BLaER1 (cell line): ENCODE measurements at regions not wholly inside any gene's neighbourhood (a gene's known extent, or its start where the extent isn't known, plus 50 kb on each side); places are given as distances from the start of the nearest gene placed in this dataset.
A peak's percentile ranks its signal among the peaks of the same experiment; 100 is the strongest.
"Not testable (repeated sequence)": the region's sequence is repeated elsewhere in the genome, so short reads cannot be mapped to it uniquely, and the experiment has no call there.

Experiments used
- H3K27ac ChIP-seq: shearing (Covaris generic); formaldehyde crosslinking; 2 replicates; pipeline ENCODE4 v1.8.1; 2022
- H3K27me3 ChIP-seq: shearing (Covaris generic); formaldehyde crosslinking; 2 replicates; pipeline ENCODE4 v1.8.1; 2022
- H3K36me3 ChIP-seq: shearing (Covaris generic); formaldehyde crosslinking; 2 replicates; pipeline ENCODE4 v1.8.1; 2022
- H3K4me1 ChIP-seq: shearing (Covaris generic); formaldehyde crosslinking; 2 replicates; pipeline ENCODE4 v1.8.1; 2022
- H3K4me2 ChIP-seq: shearing (Covaris generic); formaldehyde crosslinking; 2 replicates; pipeline ENCODE4 v1.8.1; 2022
- H3K4me3 ChIP-seq: shearing (Covaris generic); formaldehyde crosslinking; 2 replicates; pipeline ENCODE4 v1.8.1; 2022
- H3K9ac ChIP-seq: shearing (Covaris generic); formaldehyde crosslinking; 2 replicates; pipeline ENCODE4 v1.8.1; 2022
- H3K9me3 ChIP-seq: shearing (Covaris generic); formaldehyde crosslinking; 2 replicates; pipeline ENCODE4 v1.8.1; 2022
- H4K20me1 ChIP-seq: shearing (Covaris generic); formaldehyde crosslinking; 2 replicates; pipeline ENCODE4 v1.8.1; 2022
- Cebpa-rat ChIP-seq: shearing (Covaris generic); IDR thresholded peaks from 2 replicates; pipeline ENCODE4 v1.8.1; 2022

DNA sequence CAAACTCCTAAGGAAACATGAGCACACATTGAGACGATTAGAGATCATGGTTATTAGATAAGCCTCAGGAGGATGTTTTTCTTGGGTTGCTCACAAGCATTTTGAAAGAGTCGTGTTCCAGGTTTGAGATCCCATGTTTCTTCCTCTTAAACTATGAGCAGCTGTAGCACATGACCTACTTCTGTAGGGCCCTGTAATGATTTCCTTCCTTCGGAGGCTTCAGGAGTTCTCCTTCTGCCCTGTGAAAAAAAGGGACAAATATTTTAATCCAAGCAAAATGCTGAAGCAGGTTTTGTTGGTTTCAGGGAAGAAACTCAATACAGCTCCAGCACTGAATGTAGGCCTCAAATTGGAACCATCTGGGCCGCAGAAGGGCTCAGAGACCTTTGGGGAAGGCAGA is 82.6 kb downstream of the POU3F3 start:
- Histone ChIP-seq H3K27me3 (no peaks in the 10 kb centered on the region), H3K4me3 (no peak overlapping the region), H3K9me3 (no peaks in the 10 kb centered on the region), H3K36me3 (no peaks in the 10 kb centered on the region), H3K4me2 (peak overlapping the region; percentile 85), H3K4me1 (peaks cover 50% of the 10 kb centered on the region), H3K27ac (no peak overlapping the region), H4K20me1 (no peaks in the 10 kb centered on the region), H3K9ac (no peak overlapping the region)
- no peak for TF ChIP-seq Cebpa-rat

DNA sequence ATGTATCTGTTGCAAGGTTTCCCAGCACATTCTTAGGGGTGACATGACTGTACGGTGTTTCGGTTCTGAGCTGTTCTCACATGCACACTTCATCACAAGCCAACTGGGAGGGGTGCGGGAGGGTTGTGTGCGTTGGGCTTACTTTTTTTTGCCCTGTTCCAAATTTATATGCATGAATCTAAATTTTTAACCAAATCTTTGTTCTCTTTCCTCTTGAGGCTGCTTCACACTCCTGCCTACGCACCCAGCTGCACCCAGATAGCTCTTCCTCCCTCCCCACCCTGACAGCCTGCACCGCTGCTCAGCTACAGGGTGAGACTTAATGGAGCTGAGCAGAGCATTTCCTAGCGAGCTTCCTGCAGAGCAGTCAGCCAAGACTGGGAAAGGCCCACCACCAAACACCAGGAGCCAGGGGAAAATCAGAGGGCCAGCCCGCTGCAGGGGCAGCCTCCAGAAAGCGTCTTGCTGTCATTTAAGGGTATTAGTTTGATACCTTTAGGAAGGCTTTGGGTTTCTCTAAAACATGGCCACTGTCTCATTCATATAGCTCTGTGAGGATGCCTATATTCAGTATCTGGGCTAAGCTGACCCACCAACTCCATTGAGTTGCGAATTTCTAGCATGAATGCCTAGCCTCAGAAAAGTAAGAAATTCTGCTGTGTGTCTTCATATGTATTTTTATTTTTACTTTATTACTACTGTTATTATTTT is 84.5 kb downstream of the POU3F3 start:
- H3K27me3 ChIP-seq: no peaks in the 10 kb centered on the region
- no peaks in the 10 kb centered on the region for H3K36me3 ChIP-seq
- no peak overlapping the region for H3K4me3 ChIP-seq
- peak overlapping the region; percentile 85 for H3K4me2 ChIP-seq
- no peaks in the 10 kb centered on the region for H3K9me3 ChIP-seq
- peaks cover 50% of the 10 kb centered on the region for H3K4me1 ChIP-seq
- no peak for TF ChIP-seq Cebpa-rat
- no peak overlapping the region for H3K9ac ChIP-seq
- no peaks in the 10 kb centered on the region for H4K20me1 ChIP-seq
- no peak overlapping the region for H3K27ac ChIP-seq

DNA sequence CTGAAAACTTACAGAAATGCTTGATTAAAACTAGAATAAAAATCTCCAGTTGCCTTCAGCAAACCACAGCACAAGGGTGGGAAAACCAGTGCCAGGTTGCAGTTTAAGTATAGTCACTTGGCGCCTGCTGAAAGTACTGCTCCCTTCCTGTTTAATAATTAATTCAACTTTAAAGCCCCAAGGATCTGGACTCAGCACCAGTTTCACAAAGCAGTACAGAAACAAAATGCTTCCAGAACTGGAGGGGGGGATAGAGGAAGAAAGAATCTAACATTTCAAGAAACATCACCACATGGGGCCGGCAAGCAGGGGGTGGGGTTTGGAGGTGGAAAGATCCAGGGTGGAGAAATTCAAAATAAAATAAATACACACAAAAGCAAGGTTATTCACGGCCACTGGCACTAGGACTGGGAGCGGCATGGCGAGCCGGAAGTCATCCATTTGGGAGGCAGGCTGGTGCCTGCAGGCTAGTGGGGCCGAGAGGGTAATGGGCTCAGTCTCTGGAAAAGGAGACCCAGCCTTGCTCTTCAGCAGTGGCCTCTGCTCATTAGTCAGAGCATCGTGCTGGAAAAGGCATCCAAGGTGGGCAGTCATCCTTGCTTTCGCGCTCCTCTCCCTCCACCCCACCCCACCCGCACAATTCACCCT is 85.8 kb downstream of the POU3F3 start:
- Histone ChIP-seq H4K20me1 (no peaks in the 10 kb centered on the region), H3K4me2 (peak overlapping the region; percentile 85), H3K4me3 (no peak overlapping the region), H3K36me3 (no peaks in the 10 kb centered on the region), H3K9ac (no peak overlapping the region), H3K27me3 (no peaks in the 10 kb centered on the region), H3K9me3 (no peaks in the 10 kb centered on the region), H3K27ac (no peak overlapping the region), H3K4me1 (peaks cover 50% of the 10 kb centered on the region)
- TF ChIP-seq Cebpa-rat: no peak

DNA sequence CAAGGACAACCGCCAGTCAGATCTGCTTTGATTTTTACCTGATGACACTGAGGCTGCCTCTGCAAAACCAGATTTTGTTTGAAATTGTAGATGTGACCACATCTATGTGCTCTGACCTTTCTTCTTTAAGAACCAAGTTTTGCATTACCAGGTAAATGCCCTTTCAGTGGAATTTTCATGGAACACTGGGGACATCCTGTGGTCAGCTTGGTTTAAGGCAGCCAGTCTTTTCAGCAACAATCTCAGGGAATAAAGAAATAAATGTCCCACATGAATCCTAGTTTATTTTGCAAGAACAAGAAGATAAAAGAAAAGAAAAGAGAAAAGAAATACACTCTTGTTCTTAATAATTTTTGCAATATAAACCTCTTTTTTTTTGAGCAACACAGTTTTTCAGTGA is 90.6 kb downstream of the POU3F3 start:
- TF ChIP-seq Cebpa-rat: no peak

DNA sequence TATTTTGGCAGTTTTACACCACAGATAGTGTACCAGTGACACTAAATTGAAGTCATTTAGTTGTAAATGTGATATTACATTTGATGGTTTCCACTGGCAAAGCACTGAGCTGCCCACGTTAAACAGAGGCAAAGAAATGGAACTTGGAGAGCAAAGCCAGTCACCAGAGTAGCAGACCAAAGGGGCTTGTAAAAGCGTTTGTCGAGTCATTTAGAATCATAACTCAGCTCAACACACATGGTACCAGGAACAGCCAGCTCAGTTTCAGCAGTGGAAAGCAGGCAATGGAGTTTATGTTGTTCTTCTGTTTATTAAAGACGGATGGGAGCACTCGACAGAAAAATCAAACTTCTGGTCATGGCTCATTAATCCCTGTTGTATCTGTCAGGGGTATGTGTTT is 91.2 kb downstream of the POU3F3 start:
- no peak overlapping the region for H3K4me3 ChIP-seq
- H3K9ac ChIP-seq: no peak overlapping the region
- no peaks in the 10 kb centered on the region for H3K36me3 ChIP-seq
- H4K20me1 ChIP-seq: no peaks in the 10 kb centered on the region
- no peaks in the 10 kb centered on the region for H3K9me3 ChIP-seq
- H3K4me2 ChIP-seq: no peak overlapping the region
- no peak for TF ChIP-seq Cebpa-rat
- no peak overlapping the region for H3K27ac ChIP-seq
- H3K4me1 ChIP-seq: peaks cover 11% of the 10 kb centered on the region
- H3K27me3 ChIP-seq: no peaks in the 10 kb centered on the region

More for the DNA sequence above, 90.6 kb downstream of the POU3F3 start:
- peaks cover 18% of the 10 kb centered on the region for H3K4me1 ChIP-seq
- H3K9ac ChIP-seq: no peak overlapping the region
- H3K27me3 ChIP-seq: no peaks in the 10 kb centered on the region
- no peak overlapping the region for H3K27ac ChIP-seq
- no peak overlapping the region for H3K4me2 ChIP-seq
- H3K36me3 ChIP-seq: no peaks in the 10 kb centered on the region
- no peaks in the 10 kb centered on the region for H3K9me3 ChIP-seq
- H4K20me1 ChIP-seq: no peaks in the 10 kb centered on the region
- H3K4me3 ChIP-seq: no peak overlapping the region

DNA sequence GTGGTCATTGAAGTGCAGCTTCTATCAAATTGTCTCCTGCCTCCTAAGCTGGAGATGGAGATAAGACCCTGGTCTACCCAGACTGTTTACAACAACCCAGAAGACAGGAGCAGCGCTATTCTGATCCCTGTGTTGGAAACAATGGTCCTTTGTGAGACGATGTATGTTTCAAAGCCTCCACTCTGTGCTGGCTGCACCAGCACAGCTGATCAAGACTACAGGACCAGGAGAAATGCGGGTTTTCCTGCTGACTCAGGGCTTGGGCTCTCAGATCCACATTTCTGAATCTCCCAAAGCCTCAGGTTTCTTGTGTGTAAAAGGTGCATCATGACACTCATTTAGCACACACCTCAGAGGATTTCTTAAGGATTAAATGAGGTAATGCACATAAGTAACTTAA is 92.0 kb downstream of the POU3F3 start:
- no peak overlapping the region for H3K9ac ChIP-seq
- no peak overlapping the region for H3K4me3 ChIP-seq
- no peak overlapping the region for H3K4me2 ChIP-seq
- H4K20me1 ChIP-seq: no peaks in the 10 kb centered on the region
- H3K9me3 ChIP-seq: no peaks in the 10 kb centered on the region
- H3K27me3 ChIP-seq: no peaks in the 10 kb centered on the region
- H3K36me3 ChIP-seq: no peaks in the 10 kb centered on the region
- peaks cover 5% of the 10 kb centered on the region; the same call in 1 of the 2 replicates for H3K4me1 ChIP-seq
- no peak overlapping the region for H3K27ac ChIP-seq
- TF ChIP-seq Cebpa-rat: no peak

DNA sequence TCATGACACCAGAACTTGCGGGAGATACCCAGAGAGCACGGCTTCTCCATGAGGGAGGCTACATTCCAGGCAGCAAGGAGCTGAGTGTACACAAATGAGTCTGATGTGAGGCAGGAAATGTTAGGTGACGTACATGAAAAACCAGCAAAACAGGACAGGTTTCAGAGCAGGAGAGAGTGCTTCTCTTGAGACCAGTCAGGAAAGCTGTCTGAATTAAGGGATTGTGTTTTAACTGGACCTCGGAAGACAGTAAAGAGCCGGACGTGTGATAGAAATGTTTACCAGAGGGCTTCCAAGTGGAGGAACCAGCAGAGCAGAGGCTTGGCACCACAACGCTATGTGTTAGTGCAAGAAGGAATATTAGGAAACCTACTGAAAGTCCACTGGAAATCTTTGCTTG is 90.4 kb upstream of the MRPS9 start:
- H3K27me3 ChIP-seq, H3K36me3 ChIP-seq, H3K4me3 ChIP-seq, H3K9me3 ChIP-seq, H4K20me1 ChIP-seq, H3K4me2 ChIP-seq, H3K9ac ChIP-seq, H3K4me1 ChIP-seq, H3K27ac ChIP-seq: not testable (repeated sequence)

DNA sequence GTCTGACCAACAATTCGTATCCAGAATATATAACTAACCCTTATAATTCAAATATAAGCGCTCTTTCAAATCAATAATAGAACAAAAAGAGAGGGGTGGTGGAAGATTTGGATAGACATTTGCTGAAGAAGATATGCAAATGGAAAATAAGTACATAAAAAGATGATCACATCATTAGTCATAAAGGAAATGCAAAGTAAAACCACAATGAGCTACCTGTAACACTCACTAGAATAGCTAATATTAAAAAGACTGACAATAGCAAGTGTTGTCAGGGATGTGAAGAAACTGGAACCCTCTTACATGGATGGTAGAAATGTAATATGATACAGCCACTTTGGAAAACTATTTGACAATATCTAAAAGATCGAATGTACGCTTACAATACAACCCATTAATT is 84.9 kb upstream of the MRPS9 start:
- Histone ChIP-seq H4K20me1 (no peaks in the 10 kb centered on the region), H3K36me3 (no peaks in the 10 kb centered on the region), H3K4me2 (no peak overlapping the region), H3K9me3 (no peaks in the 10 kb centered on the region; the same call in 1 of the 2 replicates), H3K4me1 (no peaks in the 10 kb centered on the region), H3K4me3 (no peak overlapping the region), H3K27ac (no peak overlapping the region), H3K9ac (no peak overlapping the region), H3K27me3 (no peaks in the 10 kb centered on the region)
- TF ChIP-seq Cebpa-rat: no peak

DNA sequence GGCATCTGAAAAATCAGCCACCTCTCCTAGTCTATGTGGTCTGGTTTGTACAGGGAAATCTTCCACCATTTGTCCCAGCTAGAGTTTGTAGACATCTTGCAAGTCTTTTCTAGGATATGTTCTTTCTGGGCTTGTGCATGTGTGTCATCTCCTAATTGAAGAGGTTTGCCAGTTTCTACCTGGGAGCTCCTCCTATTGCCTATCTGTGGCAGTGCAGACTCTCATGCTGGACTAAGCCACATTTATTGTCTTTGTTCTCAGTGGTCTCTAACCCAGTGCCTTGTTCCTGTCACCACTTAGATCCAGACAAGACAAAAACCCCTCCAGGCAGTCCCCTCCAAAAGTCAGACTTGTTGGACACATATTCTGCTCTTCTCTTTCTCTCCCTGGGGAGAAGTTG is 72.0 kb upstream of the MRPS9 start:
- no peak for TF ChIP-seq Cebpa-rat
- H3K4me2 ChIP-seq: no peak overlapping the region

DNA sequence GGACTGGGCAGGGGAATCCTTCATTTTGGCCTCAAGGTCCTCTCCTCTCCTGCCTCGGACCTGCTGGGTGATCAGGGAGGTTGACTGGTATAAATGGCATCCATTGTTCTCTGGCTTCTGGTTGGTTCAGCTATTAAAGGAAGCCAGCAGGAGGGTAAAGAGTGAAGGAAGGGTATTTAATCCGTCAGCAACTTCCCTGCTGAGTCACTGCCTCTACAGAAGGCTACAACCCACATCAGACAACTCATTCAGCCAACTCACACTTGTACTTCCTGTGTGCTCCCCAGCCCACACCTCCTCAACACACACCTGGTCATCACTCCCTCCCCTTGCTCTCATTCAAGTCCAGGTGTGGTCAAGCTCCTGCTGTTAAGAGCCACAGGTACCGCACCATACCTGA is 68.3 kb upstream of the MRPS9 start:
- peaks cover 10% of the 10 kb centered on the region for H3K9me3 ChIP-seq
- H3K4me3 ChIP-seq: no peak overlapping the region
- H3K9ac ChIP-seq: no peak overlapping the region
- no peak for TF ChIP-seq Cebpa-rat
- no peak overlapping the region for H3K27ac ChIP-seq
- H3K36me3 ChIP-seq: no peaks in the 10 kb centered on the region
- H3K27me3 ChIP-seq: no peaks in the 10 kb centered on the region
- H3K4me1 ChIP-seq: peaks cover 8% of the 10 kb centered on the region
- peak overlapping the region; percentile 32; the same call in 1 of the 2 replicates for H3K4me2 ChIP-seq
- no peaks in the 10 kb centered on the region for H4K20me1 ChIP-seq

More for the DNA sequence above, 72.0 kb upstream of the MRPS9 start:
- Histone ChIP-seq H3K4me1 (peaks cover 8% of the 10 kb centered on the region), H4K20me1 (no peaks in the 10 kb centered on the region), H3K36me3 (no peaks in the 10 kb centered on the region), H3K27ac (no peak overlapping the region), H3K9ac (no peak overlapping the region), H3K27me3 (no peaks in the 10 kb centered on the region), H3K4me3 (no peak overlapping the region), H3K9me3 (peaks cover 13% of the 10 kb centered on the region)
